ENCODE measurements at regions not wholly inside any gene's neighbourhood (a gene's known extent, or its start where the extent isn't known, plus 50 kb on each side); places are given as distances from the start of the nearest gene placed in this dataset.

- TF ChIP-seq EZH2phosphoT487 (IDR thresholded peaks at IDR 0.05; ENCODE audit: low read depth) (no peak), CTCF (IDR thresholded peaks at IDR 0.05; ENCODE audit: low read depth, low read length) (no peak)
- peaks cover 7% of the 10 kb centered on the region; the same call in 1 of the 2 replicates for H3K27me3 ChIP-seq (ENCODE audit: low read depth, low read length)
- H3K4me1 ChIP-seq (ENCODE audit: low read length), result no peaks in the 10 kb centered on the region
- no peak overlapping the region for H3K4me2 ChIP-seq (ENCODE audit: low read length)
- H4K20me1 ChIP-seq (ENCODE audit: insufficient read depth, low read length), result no peaks in the 10 kb centered on the region
- no peak overlapping the region for H3K4me3 ChIP-seq (ENCODE audit: low read length)
- H2AFZ ChIP-seq (ENCODE audit: low read depth, low read length), result no peak overlapping the region
- no peaks in the 10 kb centered on the region for H3K79me2 ChIP-seq (ENCODE audit: low read length)
- no peak overlapping the region for H3K27ac ChIP-seq (ENCODE audit: low read length)
- H3K36me3 ChIP-seq (replicated peaks; ENCODE audit: low read depth, low read length), result no peaks in the 10 kb centered on the region
- no peak overlapping the region for H3K9ac ChIP-seq (ENCODE audit: low read length)
- no peaks in the 10 kb centered on the region for H3K9me3 ChIP-seq (ENCODE audit: insufficient read depth, low read length)
Observed at GRCh38 chr17:51499897-51500296, 239.6 kb downstream of the UTP18 start.

- Histone ChIP-seq H3K27ac (ENCODE audit: low read length) (no peak overlapping the region), H2AFZ (ENCODE audit: low read depth, low read length) (no peak overlapping the region), H3K4me2 (ENCODE audit: low read length) (no peak overlapping the region), H3K4me1 (ENCODE audit: low read length) (no peaks in the 10 kb centered on the region), H3K36me3 (replicated peaks; ENCODE audit: low read depth, low read length) (no peaks in the 10 kb centered on the region), H3K4me3 (ENCODE audit: low read length) (no peak overlapping the region), H3K9ac (ENCODE audit: low read length) (no peak overlapping the region), H3K27me3 (ENCODE audit: low read depth, low read length) (peaks cover 7% of the 10 kb centered on the region; the same call in 1 of the 2 replicates), H3K79me2 (ENCODE audit: low read length) (no peaks in the 10 kb centered on the region), H4K20me1 (ENCODE audit: insufficient read depth, low read length) (no peaks in the 10 kb centered on the region), H3K9me3 (ENCODE audit: insufficient read depth, low read length) (no peaks in the 10 kb centered on the region)
- TF ChIP-seq CTCF (IDR thresholded peaks at IDR 0.05; ENCODE audit: low read depth, low read length) (no peak), EZH2phosphoT487 (IDR thresholded peaks at IDR 0.05; ENCODE audit: low read depth) (no peak)
Observed at GRCh38 chr17:51500454-51500853, 240.1 kb downstream of the UTP18 start.

GRCh38 chr17:51505450-51505849, 245.1 kb downstream of the UTP18 start:
- H3K4me1 ChIP-seq (ENCODE audit: low read length), result no peaks in the 10 kb centered on the region
- H2AFZ ChIP-seq (ENCODE audit: low read depth, low read length), result no peak overlapping the region
- H3K9ac ChIP-seq (ENCODE audit: low read length), result no peak overlapping the region
- TF ChIP-seq EZH2phosphoT487 (IDR thresholded peaks at IDR 0.05; ENCODE audit: low read depth) (no peak), CTCF (IDR thresholded peaks at IDR 0.05; ENCODE audit: low read depth, low read length) (no peak)
- no peaks in the 10 kb centered on the region for H3K9me3 ChIP-seq (ENCODE audit: insufficient read depth, low read length)
- H3K27ac ChIP-seq (ENCODE audit: low read length), result no peak overlapping the region
- H3K36me3 ChIP-seq (replicated peaks; ENCODE audit: low read depth, low read length), result no peaks in the 10 kb centered on the region
- H3K79me2 ChIP-seq (ENCODE audit: low read length), result no peaks in the 10 kb centered on the region
- peaks cover 16% of the 10 kb centered on the region; the same call in 1 of the 2 replicates for H3K27me3 ChIP-seq (ENCODE audit: low read depth, low read length)
- H3K4me3 ChIP-seq (ENCODE audit: low read length), result no peak overlapping the region
- H4K20me1 ChIP-seq (ENCODE audit: insufficient read depth, low read length), result no peaks in the 10 kb centered on the region
- no peak overlapping the region for H3K4me2 ChIP-seq (ENCODE audit: low read length)

- H3K9ac ChIP-seq (ENCODE audit: low read length), result no peak overlapping the region
- TF ChIP-seq EZH2phosphoT487 (IDR thresholded peaks at IDR 0.05; ENCODE audit: low read depth) (no peak), CTCF (IDR thresholded peaks at IDR 0.05; ENCODE audit: low read depth, low read length) (no peak)
- no peak overlapping the region for H3K27ac ChIP-seq (ENCODE audit: low read length)
- H3K4me3 ChIP-seq (ENCODE audit: low read length), result no peak overlapping the region
- no peaks in the 10 kb centered on the region for H3K4me1 ChIP-seq (ENCODE audit: low read length)
- H3K9me3 ChIP-seq (ENCODE audit: insufficient read depth, low read length), result no peaks in the 10 kb centered on the region
- peaks cover 16% of the 10 kb centered on the region; the same call in 1 of the 2 replicates for H3K27me3 ChIP-seq (ENCODE audit: low read depth, low read length)
- H4K20me1 ChIP-seq (ENCODE audit: insufficient read depth, low read length), result no peaks in the 10 kb centered on the region
- H3K4me2 ChIP-seq (ENCODE audit: low read length), result no peak overlapping the region
- H2AFZ ChIP-seq (ENCODE audit: low read depth, low read length), result no peak overlapping the region
- H3K79me2 ChIP-seq (ENCODE audit: low read length), result no peaks in the 10 kb centered on the region
- H3K36me3 ChIP-seq (replicated peaks; ENCODE audit: low read depth, low read length), result no peaks in the 10 kb centered on the region
Observed at GRCh38 chr17:51507444-51507843, 247.1 kb downstream of the UTP18 start.
